Endothelial cell of hepatic sinusoid (primary cell): ENCODE measurements at regions not wholly inside any gene's neighbourhood (a gene's known extent, or its start where the extent isn't known, plus 50 kb on each side); places are given as distances from the start of the nearest gene placed in this dataset.

Experiments used
- in situ Hi-C: cut with HindIII; loops from 2 replicates; pipeline ENCODE4 v1.10.0; 2017; ENCODE audit warnings: low sequenced_read_pairs

DNA sequence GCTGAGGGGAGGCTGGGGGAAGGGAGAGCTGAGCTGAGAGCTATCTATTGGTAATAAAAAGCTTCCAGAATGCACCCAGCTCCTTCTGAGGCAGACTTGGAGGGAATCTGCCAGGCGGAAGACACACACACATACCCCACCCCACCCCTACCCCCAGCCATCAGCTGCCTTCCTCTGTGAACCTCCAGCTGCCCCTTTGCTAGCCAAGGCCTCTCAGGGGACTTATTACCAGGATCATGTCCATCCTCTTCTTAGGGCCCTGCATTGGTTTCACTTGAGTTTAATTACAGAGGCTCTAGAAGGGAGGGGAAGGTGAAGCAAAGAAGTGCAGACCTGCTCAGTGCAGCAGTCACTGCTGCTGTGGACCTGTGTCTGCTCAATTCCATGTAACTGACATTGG is 156.4 kb downstream of the OMA1 start:
- in situ Hi-C loops: no loop called here

DNA sequence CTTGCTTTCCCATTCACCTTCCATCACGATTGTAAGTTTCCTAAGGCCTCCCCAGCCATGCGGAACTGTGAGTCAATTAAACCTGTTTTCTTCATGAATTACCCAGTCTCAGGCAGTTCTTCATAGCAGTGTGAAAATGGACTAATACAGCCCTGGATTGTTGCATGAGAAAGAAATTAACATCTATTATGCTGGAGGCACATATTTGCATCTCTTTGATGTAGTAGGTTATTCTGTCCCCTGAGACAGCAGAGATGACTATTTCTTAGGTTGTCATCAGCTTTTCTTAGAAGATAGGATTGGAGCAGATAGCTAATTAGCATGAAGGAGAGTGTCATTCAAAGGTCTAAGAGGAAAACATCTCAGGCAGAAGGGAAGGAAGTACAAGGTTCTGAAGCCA is 166.2 kb downstream of the OMA1 start:
- in situ Hi-C loops: no loop called here

DNA sequence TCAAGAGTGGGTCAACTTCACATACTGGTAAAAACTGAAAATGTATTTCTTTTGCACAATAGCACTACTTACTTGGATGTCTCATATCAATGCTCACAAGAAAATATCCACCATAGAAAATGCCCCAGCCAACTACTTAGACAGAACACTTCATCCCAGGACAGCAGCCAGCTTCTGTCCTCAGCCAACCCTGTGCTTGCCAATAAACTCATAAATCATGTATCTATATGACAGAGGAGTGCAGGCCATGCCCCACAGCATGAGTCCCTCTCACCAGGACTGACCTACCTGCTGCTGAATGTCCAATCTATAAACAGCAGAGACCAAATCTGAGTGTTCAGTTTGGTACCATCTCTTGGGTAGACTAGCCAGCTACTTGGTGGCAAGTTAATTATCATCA is 179.3 kb downstream of the OMA1 start:
- in situ Hi-C loops: no loop called here

DNA sequence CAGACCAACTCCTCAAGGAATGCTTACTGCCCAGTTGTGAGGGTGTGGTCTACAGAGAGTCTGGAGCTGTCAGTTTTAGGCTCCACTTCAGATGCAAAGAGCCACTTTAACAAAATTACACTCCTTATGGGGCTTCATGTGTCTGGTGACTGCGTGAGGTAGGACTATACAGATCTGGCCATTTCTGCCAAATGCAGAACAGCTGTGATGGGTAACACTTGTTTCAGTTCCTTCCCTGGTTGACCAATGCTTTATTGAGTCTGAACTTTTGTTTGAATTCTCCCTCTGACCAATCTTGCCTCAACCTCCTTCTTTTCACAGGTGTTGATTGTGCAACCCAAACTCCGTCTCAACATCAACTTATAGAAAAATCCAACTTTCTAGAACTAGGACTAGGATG is 181.2 kb downstream of the OMA1 start:
- in situ Hi-C loops: no loop called here

DNA sequence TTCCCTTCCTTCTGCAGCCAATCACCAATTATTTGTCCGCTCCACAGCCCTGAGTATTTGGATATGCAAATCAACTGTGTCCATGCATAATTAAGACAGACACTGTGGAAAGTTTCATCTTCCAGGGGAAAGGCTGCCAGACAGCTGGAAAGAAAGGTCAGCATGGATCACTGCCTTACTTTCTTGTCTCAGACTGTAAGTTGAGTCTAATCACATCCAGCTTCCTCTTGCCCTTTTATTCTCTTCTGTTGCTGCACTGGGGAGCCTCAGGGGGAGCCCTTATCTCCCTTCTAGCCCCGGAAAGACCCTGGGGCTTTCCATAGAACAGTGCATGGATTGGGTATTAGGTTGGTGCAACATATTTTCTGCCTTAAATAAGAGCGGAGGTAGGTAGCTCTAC is 182.9 kb downstream of the OMA1 start:
- in situ Hi-C loops: no loop called here

DNA sequence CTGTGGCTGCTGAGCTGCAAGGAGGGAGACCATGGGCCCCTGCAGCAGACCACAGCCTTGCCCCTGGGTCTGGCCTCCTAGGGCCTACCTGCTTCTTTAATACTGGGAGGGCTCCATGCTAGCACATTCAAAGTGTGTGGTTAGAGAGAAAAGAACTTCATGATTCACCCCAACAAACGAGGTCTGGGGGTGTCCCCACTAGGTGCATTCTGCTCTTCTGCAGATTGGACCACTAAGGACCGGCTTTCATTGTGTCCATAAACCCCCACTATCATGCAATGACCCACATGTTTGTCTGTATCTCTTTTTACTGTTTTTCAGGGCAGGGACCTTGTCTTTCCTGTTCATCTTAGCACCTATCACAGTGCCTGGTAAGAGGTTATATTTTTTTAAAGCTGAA is 185.4 kb downstream of the OMA1 start:
- in situ Hi-C loops: no loop called here

DNA sequence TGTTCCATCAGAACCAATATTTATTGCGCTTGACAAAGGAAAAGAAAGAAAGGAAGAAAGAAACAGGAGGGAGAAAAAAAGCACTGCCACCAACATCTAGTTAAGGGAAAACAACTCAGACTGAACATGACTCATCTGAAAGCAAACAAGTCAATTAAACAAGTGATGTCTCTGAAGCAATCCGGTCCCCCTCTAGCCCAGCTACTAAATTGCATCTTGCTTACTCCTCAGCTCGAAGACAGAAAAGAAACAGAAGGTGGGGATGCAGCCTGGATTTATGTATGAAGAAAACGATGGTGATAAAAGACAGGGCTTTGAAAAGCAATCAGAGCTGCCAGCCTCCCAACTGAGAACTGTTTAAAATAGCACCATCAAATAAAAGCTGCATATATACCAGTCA is 188.2 kb downstream of the OMA1 start:
- in situ Hi-C loops: no loop called here

DNA sequence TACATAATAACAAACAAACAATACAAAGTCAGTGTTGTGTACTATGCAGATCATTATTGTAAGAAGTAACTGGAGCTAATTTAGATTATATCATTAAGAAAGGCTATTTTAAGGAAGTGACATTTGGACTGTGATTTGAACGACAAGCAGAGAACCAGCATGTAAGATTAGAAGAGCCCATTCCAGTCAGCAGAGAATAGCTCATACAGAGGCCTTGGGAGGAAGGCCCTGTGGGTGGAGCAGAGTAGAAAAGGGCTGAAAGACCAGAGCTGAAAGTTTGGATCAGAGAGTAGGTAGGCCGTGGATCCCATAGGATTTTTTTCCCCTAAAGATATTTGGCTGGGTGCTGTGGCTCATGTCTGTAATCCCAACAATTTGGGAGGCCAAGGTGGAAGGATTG is 190.1 kb downstream of the OMA1 start:
- in situ Hi-C loops: no loop called here

DNA sequence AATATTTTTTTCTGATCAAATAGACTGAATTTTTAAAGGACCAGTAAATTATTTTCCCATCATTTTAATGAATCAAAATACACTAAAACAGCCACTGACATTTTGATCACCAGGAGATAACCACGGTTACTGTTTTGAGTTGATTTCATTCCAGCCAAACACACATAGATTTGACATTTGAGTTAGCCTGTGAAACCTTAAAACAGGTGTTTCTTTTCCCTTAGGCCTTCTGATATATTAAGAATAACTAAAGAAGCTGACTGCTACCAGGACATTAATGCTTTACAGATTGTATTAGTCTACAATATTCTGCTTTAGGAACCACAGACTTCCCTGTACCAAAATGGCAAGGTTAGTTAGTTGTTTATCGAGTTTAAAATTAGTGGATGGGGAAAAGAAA is 193.4 kb downstream of the OMA1 start:
- in situ Hi-C loops: no loop called here

DNA sequence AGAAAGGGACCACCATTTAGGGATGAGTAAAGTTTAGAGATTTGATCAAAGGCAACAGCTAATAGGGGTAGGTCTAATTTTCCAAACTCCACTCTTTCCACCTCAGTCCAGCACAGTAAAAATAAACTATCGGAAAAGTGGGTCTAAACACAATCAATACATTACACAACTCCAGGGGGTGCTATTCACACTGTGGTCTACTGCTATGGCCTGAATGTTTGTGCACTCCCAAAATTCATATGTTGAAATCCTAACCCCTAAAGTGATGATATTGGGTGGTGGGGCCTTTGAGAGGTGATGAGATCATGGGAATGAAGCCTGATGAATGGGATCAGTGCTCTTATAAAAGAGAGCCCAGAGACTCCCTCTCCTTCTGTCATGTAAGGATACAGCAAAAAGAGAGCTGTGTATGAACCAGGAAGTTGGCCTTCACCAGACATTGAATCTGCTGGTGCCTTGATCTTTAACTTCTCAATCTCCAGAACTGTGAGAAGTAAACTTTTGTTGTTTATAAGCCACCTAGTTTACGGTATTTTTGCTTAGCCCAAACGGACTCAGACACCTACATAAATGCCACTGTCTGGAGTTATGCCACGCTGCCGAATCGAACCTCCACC is 193.9 kb downstream of the OMA1 start:
- in situ Hi-C loops: no loop called here

DNA sequence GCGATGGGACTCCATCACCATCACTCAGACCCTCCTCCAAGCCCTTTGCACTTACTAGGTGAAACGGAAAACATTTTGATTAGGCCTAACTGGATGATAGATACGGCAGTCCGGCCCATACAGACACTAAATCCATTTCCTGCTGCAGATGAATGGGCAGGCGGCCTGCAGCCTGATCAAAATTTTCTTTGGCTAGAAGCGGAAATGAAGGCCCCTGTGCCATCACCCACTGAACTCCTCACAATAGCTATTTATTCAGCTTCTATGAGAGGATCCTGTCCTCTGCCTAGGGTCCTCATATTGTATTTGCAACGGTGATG is 200.5 kb downstream of the OMA1 start:
- in situ Hi-C loops: no loop called here

DNA sequence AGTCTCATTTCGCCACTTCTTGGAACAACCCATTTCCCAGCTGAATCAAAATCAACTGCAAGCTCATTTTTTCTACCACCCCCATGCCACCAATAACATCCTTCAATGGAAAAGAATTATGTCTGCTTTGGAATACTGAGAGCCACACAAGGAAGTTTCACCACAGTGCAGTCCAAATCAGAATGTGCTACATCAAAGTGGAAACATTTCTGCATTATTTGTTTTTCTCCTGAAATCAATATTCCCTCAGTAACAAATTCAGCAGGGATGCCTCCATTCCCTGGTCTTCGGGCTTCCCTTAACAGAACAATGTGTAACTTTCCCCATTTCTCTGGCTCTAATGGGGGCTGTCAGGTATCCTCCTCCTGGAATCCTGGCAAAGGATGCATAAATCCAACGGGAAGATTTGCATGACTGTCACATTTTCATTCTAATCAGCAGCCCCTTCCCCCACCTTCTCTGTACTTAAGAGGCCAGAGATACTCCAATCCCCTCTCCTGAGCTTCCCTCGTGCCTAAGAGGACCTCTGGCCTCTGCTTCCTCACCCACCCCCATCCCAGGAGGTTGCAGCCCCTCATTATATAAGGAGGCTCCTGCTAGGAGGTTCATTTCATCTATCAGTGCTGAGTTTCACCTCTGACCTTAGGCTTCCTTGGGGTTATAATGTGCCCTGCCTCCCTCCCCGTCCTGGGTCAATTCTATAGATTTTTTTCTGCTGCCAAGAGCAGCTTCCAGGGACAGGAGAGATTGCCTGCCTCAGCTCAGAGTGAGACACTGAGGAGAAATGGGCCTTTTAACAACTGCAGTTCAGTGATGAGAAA is 201.1 kb downstream of the OMA1 start:
- in situ Hi-C loops: no loop called here

DNA sequence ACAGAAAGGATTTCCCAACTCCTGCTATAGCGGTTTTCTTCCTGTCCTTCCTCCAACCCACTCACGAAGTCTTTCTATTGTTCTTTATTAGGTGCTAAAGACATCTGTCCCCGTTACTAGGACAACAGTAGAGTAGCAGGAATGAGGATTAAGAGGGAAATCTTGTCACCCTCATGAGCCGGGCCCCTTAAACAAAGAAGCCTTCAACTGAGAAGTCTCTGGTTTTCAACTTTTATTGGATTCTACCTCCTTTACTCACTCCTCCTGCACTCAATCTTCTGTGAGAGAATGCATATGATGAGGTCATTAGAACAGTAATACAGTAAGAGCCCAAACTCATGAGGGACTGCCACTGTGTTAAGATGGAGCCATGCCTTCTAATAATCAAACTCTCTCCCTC is 206.3 kb downstream of the OMA1 start:
- in situ Hi-C loops: no loop called here

DNA sequence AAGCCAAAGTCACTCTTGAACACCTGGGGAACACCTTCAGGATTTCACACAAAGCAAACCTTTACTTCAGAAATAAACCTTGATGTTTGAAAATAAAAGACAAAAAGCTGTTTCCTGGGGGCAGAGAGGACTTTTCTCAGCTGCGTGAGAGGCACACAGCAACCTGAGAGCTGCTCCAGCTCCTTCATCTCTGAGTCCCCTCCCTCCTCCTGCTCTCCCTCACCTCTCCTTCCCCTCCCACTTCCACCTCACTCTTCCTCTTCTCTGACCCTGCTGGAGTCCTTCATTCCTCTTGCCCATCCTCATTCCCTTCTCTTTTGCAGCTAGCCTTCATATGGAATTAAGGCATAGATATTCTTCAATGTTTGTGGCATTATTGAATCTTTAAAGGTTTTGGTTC is 208.4 kb downstream of the OMA1 start:
- in situ Hi-C loops: no loop called here

DNA sequence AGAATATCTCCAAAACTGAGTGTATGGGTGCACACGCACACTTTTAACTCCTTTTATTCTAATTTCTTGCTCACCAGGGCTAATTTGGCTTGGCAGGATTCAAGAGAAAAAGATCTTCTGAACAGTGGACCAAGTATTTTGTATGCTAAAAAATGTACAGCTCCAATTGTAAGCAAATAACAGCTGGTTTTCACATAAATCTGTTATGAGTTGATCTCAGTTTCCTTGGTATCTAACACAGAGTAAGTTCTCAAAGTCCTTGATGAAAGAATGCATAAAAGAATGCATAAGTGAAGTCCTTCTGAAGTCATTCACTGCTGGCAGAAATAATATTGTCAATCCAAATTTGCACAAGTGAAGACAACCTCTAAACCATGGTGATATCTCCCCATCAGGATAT is 213.0 kb downstream of the OMA1 start:
- in situ Hi-C loops: no loop called here

DNA sequence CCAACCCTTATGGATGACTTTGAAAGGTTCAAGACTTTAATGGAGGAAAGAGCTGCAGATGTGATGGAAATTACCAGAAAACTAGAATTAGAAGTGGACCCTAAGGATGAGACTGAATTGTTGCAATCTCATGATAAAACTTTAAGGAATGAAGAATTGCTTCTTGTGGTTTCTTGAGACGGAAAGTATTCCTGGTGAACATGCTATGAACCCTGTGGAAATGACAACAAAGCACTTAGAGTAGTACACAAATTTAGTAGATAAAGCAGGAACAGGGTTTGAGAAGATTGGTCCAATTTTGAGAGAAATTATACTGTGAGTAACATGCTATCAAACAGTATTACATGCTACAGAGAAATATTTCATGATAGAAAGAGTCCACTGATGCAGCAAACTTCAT is 215.4 kb downstream of the OMA1 start:
- in situ Hi-C loops: no loop called here

DNA sequence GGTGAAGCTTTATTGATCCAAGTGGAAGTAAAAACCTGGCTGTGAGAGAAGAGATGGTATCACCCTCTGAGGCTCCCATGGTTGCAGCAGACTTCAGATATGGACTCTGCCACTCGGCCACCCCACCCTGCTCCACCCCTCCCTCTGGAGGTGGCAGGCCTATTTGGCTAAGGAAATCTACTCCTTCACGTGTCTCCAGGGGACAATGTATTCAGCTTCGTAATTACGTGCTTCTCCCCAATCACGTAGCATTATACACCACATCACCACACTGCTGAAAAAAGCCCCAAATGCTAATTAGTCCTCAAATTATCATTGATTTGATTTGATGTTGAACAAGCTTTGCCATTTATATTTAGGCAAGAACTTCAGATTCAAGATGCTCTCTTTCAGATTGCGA is 220.7 kb downstream of the OMA1 start:
- in situ Hi-C loops: no loop called here

DNA sequence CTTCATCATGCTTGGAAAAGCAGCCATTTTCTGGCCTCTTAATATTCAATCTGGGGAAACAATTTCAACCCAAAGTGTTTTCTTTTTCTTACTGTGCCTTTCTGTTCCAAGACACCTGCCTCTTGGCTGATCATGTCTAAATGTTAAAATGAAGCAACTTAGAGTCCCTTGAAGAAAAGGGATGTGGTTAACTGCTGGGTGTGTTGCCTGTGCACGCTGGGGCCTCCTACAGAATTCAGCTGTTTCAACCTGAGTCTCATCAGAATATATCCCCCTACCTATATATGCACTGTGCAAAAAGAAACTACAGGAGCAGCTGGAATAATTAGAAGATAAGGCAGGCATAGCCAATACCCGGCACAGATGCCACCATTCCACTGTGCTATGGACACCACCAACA is 222.0 kb downstream of the OMA1 start:
- in situ Hi-C loops: no loop called here

DNA sequence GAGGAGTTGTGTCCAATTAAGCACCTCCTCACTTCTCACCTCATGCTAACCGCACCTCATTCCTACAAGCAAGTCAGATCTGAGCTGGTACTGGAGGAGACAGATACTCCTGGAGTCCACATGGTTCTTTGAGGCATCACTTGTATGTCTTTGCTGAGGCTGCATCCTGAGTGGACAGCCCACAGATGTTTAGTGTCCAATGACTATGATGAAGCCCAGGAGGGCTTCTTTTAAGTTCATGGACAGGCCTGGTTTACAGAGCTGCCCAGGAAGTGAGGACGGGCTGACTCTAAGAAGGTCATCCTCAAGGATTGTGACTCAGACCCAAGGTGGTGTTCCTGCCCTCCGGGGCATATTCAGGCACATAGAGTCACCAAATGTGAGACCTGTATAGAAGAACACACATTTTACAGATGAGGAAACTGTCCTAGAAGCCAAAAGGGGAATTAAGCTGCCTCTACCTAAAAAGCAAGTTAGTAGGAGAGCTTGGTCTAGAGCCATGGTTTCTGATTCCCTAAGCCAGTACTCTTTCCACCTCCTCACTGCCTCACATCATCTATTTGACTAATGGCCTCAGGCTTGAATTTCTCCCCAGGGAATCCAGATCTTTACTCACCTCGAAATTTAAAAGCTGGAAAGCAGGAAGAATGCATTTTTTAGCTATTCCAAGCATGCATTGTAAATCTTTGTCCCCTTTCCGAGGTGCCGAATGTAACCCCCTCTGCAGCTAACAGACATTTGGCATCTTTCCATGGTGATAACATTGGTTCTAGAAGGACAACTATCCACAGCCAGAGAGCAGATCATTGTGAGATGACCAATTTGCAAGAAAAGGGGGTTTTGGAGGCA is 228.1 kb downstream of the OMA1 start:
- in situ Hi-C loops: no loop called here

DNA sequence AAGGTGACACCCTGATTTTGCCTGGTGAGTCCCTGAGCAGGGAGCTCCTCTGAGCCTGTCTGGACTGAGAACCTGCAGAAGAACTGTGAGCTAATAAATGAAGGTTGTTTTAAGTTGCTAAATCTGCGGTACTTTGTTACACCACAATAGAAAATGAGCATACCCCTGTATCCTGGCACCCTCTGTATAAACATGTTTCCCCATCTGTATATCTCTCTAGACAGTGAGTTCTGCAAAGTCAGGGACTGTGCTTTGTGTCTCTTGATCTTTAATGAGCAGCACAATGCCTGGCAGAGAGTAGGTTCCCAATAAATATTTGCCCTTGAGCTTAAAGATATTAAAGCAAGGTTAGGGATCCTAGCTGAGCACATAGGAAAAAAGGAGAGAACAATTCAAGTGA is 228.8 kb downstream of the OMA1 start:
- in situ Hi-C loops: no loop called here

DNA sequence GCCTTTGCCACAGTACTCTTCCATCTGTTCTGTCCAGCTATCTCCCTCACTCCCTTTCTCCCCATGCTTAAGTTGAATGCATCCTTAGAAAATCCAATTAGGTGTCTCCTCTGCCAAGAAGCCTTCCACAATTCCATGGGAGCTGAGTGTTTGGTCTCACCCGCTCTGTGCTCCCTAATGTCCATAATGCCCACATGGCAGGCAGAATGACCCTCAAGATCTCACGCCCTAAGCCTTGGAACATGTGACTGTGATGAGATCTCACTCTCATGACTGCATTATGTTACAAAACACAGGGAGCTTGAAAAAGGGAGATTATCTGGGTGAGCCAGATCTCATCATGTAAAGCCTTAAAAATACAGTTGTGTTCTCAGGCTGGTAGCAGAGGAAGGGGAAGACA is 229.4 kb downstream of the OMA1 start:
- in situ Hi-C loops: no loop called here

DNA sequence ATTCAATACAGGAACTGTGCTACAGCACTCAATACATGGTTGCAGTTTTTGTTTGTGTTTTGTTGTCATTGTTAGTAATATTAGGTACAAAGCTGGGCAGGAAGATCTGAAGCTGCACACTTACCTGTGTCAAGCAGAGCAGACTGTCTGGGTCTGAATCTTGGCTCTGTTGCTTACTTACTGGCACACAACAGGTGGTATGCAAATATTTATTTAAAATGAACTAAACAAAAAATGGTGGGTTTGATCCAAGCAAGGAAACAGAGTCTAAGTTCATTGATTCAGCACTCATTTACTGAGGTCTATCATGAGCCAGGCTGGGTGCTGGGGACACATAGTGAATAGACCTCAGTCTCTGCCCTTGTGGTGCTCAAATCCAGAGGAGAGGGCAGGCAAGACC is 230.4 kb downstream of the OMA1 start:
- in situ Hi-C loops: no loop called here
